ENCODE measurements at regions not wholly inside any gene's neighbourhood (a gene's known extent, or its start where the extent isn't known, plus 50 kb on each side); places are given as distances from the start of the nearest gene placed in this dataset.
A peak's percentile ranks its signal among the peaks of the same experiment; 100 is the strongest.

DNA sequence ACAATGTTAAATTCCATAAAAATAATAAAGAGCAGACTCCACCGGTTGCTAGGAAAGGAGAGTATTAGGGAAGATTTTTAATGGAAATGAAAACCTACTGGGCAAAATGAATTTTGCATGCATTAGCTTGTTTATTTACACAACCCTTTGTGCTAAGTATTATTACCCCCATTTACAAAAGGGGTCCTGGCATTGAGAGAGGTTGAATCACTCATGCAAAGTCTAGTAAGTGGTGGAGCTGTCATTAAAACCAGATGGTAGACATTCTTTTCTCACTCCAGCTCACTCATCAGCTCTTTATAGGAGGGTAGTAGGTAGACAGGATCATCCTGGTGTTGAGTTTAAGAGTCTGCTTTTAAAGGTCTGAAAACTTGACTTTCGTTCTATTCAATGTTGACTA is 395.1 kb downstream of the PLK2 start:
- no peak overlapping the region for H3K4me3 ChIP-seq (replicated peaks; ENCODE audit: low read depth, low read length)
- no peak for DNase-seq (ENCODE audit: low read depth)
- TF ChIP-seq, protein P1, sequence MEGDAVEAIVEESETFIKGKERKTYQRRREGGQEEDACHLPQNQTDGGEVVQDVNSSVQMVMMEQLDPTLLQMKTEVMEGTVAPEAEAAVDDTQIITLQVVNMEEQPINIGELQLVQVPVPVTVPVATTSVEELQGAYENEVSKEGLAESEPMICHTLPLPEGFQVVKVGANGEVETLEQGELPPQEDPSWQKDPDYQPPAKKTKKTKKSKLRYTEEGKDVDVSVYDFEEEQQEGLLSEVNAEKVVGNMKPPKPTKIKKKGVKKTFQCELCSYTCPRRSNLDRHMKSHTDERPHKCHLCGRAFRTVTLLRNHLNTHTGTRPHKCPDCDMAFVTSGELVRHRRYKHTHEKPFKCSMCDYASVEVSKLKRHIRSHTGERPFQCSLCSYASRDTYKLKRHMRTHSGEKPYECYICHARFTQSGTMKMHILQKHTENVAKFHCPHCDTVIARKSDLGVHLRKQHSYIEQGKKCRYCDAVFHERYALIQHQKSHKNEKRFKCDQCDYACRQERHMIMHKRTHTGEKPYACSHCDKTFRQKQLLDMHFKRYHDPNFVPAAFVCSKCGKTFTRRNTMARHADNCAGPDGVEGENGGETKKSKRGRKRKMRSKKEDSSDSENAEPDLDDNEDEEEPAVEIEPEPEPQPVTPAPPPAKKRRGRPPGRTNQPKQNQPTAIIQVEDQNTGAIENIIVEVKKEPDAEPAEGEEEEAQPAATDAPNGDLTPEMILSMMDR (IDR thresholded peaks at IDR 0.05; ENCODE audit: low read length, missing control alignments): no peak

DNA sequence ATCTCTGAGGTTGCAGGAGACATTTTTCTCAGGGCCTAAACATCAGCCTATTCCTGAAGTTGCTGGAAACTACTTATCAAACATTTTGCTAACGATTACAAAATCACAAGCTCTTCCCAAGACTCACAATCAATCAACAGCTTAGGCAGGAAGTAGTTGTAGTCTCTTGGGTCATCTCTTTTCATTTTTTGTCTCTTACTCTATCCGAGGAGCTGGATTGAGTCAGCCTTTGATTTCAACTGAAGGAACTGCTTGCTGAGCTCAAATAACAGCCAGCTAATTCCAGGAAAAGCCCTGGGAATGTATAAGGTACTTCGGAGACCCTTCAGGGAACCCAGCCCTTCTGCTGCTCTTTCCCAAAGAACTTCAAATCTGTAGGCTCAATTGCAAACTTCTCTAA is 398.9 kb downstream of the PLK2 start:
- peak; percentile 43 for DNase-seq (ENCODE audit: low read depth)
- no peak overlapping the region for H3K4me3 ChIP-seq (replicated peaks; ENCODE audit: low read depth, low read length)
- TF ChIP-seq, protein P1 (IDR thresholded peaks at IDR 0.05; ENCODE audit: low read length, missing control alignments): no peak

DNA sequence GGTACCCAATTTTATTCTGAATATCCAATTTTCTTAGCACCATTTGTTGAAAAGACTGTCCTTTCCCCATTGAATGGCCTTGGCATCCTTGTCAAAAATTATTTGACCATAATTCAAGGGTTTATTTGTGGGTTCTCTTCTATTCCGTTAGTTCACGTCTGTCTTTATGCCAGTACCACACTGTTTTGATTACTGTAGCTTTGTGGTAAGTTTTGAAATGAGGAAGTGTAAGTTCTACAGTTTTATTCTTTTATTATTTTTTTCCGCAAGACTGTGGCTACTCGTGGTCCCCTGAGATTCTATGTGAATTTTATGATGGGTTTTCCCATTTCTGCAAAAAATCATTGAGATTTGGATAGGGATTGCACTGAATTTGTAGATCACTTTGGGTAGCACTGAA is 402.6 kb downstream of the PLK2 start:
- TF ChIP-seq, protein P1 (IDR thresholded peaks at IDR 0.05; ENCODE audit: low read length, missing control alignments): no peak
- DNase-seq (ENCODE audit: low read depth): no peak
- no peak overlapping the region for H3K4me3 ChIP-seq (replicated peaks; ENCODE audit: low read depth, low read length)

DNA sequence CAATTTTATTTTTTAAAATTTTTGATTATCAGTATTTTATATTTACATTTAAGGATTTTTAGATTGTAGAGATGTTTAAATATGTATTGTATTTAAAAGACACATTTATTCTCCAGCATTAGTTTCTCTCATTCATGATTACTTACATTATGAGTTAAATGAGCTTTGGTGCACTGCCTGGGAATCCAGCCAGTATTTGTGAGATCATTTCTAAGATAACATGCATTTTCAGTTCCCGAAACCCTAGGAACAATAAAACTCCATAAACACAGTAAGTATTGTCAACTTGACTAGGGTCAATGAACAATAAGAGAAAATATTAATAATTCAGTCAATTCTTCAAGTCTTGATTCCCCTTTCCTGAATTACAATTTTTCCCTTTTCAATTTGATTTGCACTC is 403.3 kb downstream of the PLK2 start:
- peak; percentile 49 for DNase-seq (ENCODE audit: low read depth)
- TF ChIP-seq, protein P1 (IDR thresholded peaks at IDR 0.05; ENCODE audit: low read length, missing control alignments): no peak
- no peak overlapping the region for H3K4me3 ChIP-seq (replicated peaks; ENCODE audit: low read depth, low read length)

DNA sequence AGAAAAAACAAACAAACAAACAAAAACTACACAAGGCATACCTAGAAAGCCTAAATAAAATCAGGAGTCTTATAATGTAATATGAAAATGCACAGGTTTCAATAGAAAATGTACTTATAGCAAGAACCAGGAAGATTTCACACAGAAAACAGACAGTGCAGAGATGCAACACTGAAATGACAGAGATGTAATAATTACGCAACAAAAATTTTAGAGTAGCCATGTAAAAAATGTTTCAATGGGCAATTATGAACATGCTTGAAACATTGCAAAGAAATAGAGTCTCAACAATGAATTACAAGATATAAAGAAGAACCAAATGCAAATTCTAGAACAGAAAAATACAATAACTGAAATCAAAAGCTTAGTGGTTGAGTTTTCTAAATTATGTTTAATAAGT is 405.9 kb downstream of the PLK2 start:
- DNase-seq (ENCODE audit: low read depth): no peak
- H3K4me3 ChIP-seq (replicated peaks; ENCODE audit: low read depth, low read length): no peak overlapping the region
- TF ChIP-seq, protein P1 (IDR thresholded peaks at IDR 0.05; ENCODE audit: low read length, missing control alignments): no peak

DNA sequence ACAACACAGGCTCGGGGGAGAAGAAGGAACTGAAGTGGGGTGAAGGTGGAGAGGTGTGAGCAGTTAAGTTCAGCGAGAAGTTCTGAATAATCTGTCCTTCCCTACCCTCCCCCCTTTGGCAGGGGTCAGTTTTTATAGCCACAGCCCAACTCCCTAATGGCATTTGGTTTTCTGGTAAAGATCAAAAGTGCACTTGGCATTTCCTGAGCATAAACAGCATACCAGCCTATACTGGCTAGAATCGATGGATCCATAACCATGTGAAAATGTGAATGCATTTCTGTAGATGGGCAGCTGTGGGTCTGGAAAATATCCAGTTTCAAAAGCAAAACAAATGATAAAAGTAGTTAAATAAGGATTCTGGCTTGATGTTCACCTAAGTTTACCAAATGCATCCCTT is 410.9 kb downstream of the PLK2 start:
- H3K4me3 ChIP-seq (replicated peaks; ENCODE audit: low read depth, low read length): no peak overlapping the region
- no peak for DNase-seq (ENCODE audit: low read depth)
- TF ChIP-seq, protein P1 (IDR thresholded peaks at IDR 0.05; ENCODE audit: low read length, missing control alignments): no peak

DNA sequence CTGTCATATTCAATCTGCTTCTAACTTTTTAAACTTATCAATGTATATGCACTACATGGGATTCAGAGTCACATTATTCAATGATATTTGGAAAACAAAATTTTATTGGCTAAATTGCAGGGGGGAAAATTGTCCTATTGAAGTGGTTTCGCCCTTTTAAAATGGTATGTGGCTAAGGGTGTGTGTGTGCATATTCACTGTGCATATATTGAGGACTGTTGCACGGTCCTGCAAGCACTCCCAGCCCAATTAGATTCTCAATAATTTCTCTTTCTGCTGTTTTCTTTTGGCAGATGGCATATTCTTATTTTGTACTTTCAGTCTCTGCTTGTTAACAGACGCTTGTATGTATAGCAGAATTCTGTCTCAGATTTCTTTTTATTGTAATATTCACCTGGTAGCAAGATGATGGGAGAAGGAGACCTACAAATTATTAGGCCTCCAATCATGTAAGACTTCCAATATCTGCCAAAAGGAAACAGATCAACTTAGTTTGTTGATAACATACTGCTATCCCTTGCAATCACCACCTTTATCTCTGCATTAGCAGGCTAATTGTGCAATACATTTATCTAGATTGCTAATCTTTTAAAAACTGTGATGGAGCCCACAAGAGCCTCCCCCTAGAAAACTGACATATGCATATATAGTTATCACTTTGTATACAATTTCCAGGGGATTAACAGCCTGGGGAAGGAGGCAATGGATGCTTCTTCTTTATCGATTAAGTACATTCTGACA is 411.5 kb downstream of the PLK2 start:
- no peak for DNase-seq (ENCODE audit: low read depth)
- TF ChIP-seq, protein P1 (IDR thresholded peaks at IDR 0.05; ENCODE audit: low read length, missing control alignments): no peak
- H3K4me3 ChIP-seq (replicated peaks; ENCODE audit: low read depth, low read length): no peak overlapping the region
